ENCODE measurements at regions not wholly inside any gene's neighbourhood (a gene's known extent, or its start where the extent isn't known, plus 50 kb on each side); places are given as distances from the start of the nearest gene placed in this dataset.
"Not testable (repeated sequence)": the region's sequence is repeated elsewhere in the genome, so short reads cannot be mapped to it uniquely, and the experiment has no call there.

DNA sequence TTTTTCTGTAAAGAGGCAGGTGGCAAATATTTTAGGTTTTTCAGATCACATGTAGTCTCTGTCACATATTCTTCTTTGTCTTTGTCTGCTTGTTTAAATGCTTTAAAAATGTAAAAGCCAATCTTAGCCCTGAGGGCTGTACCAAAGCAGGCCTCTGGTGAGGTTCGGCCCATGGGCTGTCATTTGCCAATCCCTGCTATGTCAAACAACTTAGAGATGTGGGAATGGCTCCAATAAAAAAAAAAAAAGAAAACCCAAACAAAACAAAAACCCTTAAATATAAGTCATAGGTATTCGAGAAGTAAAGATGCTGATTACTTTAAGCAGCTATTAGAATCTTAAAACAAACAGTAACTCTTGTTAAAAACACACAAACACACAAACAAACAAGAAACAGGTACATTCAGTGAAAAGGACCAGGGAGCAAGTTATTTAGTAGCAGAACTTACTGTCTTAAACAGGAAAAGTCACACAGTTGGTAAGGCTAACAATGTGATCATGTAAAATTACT, 61.4 kb upstream of the NAMPT start:
- ChIA-PET POLR2A (interaction anchor here (0.6 to 7.7 kb wide), 19 partner anchors 12 to 523 kb away, joined by 3 to 111 read pairs (median 5); partner anchors contain the start of gene NAMPT), CTCF (interaction anchor here (0.7 to 1.8 kb wide), 8 partner anchors 18 to 118 kb away, joined by 3 to 10 read pairs (median 4); partner anchors contain the start of gene NAMPT)
- Mint-ChIP-seq H3K4me1 (ENCODE audit: low read depth) (peaks cover 54% of the 10 kb centered on the region), H3K27me3 (peaks cover 3% of the 10 kb centered on the region), H3K9me3 (peaks cover 52% of the 10 kb centered on the region), H3K36me3 (ENCODE audit: low read depth) (peaks cover 70% of the 10 kb centered on the region), H3K4me3 (peak overlapping the region; percentile 67), H3K27ac (peak overlapping the region; percentile 100)
- ATAC-seq (peak; percentile 8), DNase-seq (peak; percentile 33)
- intact Hi-C loops (cut with micrococcal nuclease) = loop anchor here (1.0 to 5.0 kb wide), 4 partner anchors 60 to 539 kb away; no protein-coding TSS in a partner anchor
- TF ChIP-seq, protein P1, sequence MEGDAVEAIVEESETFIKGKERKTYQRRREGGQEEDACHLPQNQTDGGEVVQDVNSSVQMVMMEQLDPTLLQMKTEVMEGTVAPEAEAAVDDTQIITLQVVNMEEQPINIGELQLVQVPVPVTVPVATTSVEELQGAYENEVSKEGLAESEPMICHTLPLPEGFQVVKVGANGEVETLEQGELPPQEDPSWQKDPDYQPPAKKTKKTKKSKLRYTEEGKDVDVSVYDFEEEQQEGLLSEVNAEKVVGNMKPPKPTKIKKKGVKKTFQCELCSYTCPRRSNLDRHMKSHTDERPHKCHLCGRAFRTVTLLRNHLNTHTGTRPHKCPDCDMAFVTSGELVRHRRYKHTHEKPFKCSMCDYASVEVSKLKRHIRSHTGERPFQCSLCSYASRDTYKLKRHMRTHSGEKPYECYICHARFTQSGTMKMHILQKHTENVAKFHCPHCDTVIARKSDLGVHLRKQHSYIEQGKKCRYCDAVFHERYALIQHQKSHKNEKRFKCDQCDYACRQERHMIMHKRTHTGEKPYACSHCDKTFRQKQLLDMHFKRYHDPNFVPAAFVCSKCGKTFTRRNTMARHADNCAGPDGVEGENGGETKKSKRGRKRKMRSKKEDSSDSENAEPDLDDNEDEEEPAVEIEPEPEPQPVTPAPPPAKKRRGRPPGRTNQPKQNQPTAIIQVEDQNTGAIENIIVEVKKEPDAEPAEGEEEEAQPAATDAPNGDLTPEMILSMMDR (IDR thresholded peaks at IDR 0.05) = no peak

DNA sequence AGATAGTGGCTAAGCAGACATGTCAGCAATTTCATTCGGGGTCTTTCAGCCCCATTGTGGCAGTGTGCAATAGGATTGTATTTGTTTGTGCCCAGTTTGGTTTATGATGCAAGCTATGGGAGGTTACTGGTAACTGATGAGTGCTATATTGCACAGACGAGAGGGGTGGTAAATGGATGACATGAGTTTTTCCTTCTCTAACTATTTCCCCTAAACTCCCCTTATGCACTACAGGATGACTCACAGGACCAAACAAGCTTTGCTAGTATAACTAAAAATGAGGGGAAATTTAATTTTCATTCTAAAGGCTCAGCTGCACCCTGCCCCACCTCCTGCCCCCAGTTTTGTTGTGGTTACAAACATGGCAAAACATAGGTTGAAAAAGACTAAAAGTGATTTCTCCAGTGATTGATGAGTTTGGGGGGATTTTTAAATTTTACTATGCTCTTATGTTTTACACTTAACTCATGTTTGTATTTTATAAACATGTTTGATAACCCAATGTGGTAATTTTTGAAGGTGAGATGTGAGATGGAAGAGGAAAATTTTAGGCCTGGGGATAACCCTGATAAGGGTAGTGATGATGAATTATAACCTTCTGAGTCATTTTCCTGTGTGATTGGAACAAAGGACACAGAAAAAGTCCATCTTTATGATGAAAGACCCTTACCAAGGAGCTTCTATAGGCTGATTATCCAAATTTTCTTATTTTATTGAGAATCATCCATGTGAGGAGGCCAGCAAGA, 60.8 kb upstream of the NAMPT start:
- Mint-ChIP-seq H3K27ac (peak overlapping the region; percentile 100), H3K27me3 (no peaks in the 10 kb centered on the region), H3K9me3 (peaks cover 55% of the 10 kb centered on the region), H3K36me3 (ENCODE audit: low read depth) (peaks cover 72% of the 10 kb centered on the region), H3K4me3 (peak overlapping the region; percentile 67), H3K4me1 (ENCODE audit: low read depth) (peaks cover 54% of the 10 kb centered on the region)
- CTCF ChIA-PET = interaction anchor here (0.9 to 1.8 kb wide), 8 partner anchors 19 to 169 kb away, joined by 3 to 10 read pairs (median 4); partner anchors contain the start of gene NAMPT
- intact Hi-C loops (cut with micrococcal nuclease) = loop anchor here (1.0 to 5.0 kb wide), 5 partner anchors 59 to 538 kb away; no protein-coding TSS in a partner anchor
- POLR2A ChIA-PET = interaction anchor here (0.6 to 7.7 kb wide), 18 partner anchors 13 to 523 kb away, joined by 3 to 111 read pairs (median 5); partner anchors contain the start of gene NAMPT
- ATAC-seq (peak; percentile 78), DNase-seq (peak; percentile 82)
- TF ChIP-seq, protein P1 (IDR thresholded peaks at IDR 0.05) = no peak

DNA sequence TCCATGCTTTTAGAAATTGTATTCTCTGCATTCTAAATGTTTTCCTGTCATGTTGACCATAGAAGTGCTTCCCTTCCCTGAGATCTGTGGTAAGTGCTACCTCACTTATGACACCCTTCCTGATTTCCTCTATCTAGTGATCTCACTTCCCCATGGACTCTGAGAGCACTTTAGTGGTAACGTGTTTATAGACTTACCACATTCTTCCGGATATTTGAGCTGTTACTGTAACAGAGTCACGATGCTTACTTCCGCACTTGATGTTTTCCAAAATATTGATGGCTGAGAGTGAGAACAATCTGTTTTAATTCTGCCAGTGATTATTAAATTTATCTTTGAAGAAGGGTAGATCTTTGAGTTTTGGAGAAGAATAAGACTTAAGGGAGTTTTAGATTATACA, 60.1 kb upstream of the NAMPT start:
- peak overlapping the region; percentile 100 for H3K27ac Mint-ChIP-seq
- TF ChIP-seq, protein P1 (IDR thresholded peaks at IDR 0.05) = no peak
- ATAC-seq (no peak), DNase-seq (no peak)
- ChIA-PET CTCF (interaction anchor here (1.3 to 1.8 kb wide), 4 partner anchors 13 to 168 kb away, joined by 3 to 10 read pairs (median 4); partner anchors contain the start of gene NAMPT), POLR2A (interaction anchor here (0.9 to 7.7 kb wide), 6 partner anchors 15 to 80 kb away, joined by 3 to 111 read pairs (median 16); partner anchors contain the start of gene NAMPT)
- H3K27me3 Mint-ChIP-seq = no peaks in the 10 kb centered on the region
- H3K36me3 Mint-ChIP-seq (ENCODE audit: low read depth) = peaks cover 73% of the 10 kb centered on the region
- H3K9me3 Mint-ChIP-seq = peaks cover 58% of the 10 kb centered on the region
- peak overlapping the region; percentile 67 for H3K4me3 Mint-ChIP-seq
- peaks cover 61% of the 10 kb centered on the region for H3K4me1 Mint-ChIP-seq (ENCODE audit: low read depth)
- intact Hi-C loops (cut with micrococcal nuclease) = loop anchor here (1.0 to 5.0 kb wide), 3 partner anchors 60 to 538 kb away; no protein-coding TSS in a partner anchor

DNA sequence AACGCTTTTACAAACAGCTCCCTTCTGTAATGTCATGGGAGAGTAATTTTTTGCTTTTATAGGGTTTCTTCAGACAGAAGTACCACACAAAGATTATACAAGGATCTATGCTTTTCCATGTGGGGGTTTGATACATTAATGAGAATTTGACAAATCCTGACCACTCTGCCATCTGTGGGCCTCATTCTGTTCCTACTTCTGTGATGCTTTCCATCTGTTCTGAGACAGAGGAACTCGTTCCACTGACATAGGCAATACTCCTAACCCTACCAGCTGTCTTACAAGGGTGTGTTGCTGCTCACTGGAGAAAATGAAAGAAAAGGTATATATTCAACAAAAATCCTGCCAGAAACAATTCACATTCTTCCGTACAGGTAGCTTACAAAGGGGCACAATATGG, 59.4 kb upstream of the NAMPT start:
- H3K4me3 Mint-ChIP-seq = no peak overlapping the region
- H3K4me1 Mint-ChIP-seq (ENCODE audit: low read depth) = peaks cover 66% of the 10 kb centered on the region
- intact Hi-C loops (cut with micrococcal nuclease) = no loop called here
- peaks cover 71% of the 10 kb centered on the region for H3K36me3 Mint-ChIP-seq (ENCODE audit: low read depth)
- DNase-seq (no peak), ATAC-seq (no peak)
- H3K27me3 Mint-ChIP-seq = peaks cover under 1% of the 10 kb centered on the region
- ChIA-PET POLR2A (interaction anchor here (0.9 to 7.7 kb wide), 4 partner anchors 15 to 81 kb away, joined by 3 to 111 read pairs (median 22); partner anchors contain the start of gene NAMPT), CTCF (interaction anchor here (1.6 to 1.9 kb wide), 3 partner anchors 12 to 167 kb away, joined by 4 read pairs; no protein-coding TSS in a partner anchor)
- TF ChIP-seq, protein P1 (IDR thresholded peaks at IDR 0.05) = no peak
- H3K9me3 Mint-ChIP-seq = peaks cover 58% of the 10 kb centered on the region
- peak overlapping the region; percentile 100 for H3K27ac Mint-ChIP-seq

DNA sequence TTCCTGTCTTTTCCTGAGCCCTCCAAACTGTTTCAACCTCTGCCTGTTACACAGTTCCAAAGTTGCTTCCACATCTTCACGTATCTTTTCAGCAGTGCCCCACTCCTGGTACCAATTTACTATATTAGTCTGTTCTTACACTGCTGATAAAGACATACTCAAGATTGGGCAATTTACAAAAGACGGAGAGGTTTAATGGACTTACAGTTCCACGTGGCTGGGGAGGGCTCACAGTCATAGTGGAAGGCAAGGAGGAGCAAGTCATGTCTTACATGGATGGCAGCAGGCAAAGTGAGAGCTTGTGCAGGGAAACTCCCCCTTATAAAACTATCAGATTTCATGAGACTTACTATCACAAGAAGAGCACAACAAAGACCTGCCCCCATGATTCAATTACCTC, 57.3 kb upstream of the NAMPT start:
- ATAC-seq; CTCF ChIA-PET; intact Hi-C loops (cut with micrococcal nuclease); H3K27me3 Mint-ChIP-seq; H3K27ac Mint-ChIP-seq; H3K4me3 Mint-ChIP-seq: not testable (repeated sequence)
- Mint-ChIP-seq H3K4me1 (ENCODE audit: low read depth) (peaks cover 51% of the 10 kb centered on the region), H3K36me3 (ENCODE audit: low read depth) (peaks cover 59% of the 10 kb centered on the region), H3K9me3 (peaks cover 59% of the 10 kb centered on the region)
- POLR2A ChIA-PET = interaction anchor here (0.7 to 7.7 kb wide), 3 partner anchors 12 to 84 kb away, joined by 3 to 111 read pairs (median 3); partner anchors contain the start of gene NAMPT
- DNase-seq = peak; percentile 50

DNA sequence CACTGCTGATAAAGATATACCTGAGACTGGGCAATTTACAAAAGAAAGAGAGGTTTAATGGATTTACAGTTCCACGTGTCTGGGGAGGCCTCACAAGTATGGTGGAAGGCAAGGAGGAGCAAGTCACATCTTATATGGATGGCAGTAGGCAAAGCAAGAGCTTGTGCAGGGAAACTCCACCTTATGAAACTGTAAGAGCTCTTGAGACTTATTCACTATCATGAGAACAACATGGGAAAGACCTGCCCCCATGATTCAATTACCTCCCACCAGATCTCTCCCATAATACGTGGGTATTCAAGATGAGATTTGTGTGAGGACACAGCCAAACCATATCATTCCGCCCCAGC, 55.4 kb upstream of the NAMPT start:
- peaks cover 59% of the 10 kb centered on the region for H3K36me3 Mint-ChIP-seq (ENCODE audit: low read depth)
- H3K27me3 Mint-ChIP-seq; H3K4me3 Mint-ChIP-seq; ATAC-seq; intact Hi-C loops (cut with micrococcal nuclease); DNase-seq: not testable (repeated sequence)
- peak overlapping the region; percentile 28 for H3K27ac Mint-ChIP-seq
- H3K4me1 Mint-ChIP-seq (ENCODE audit: low read depth) = peaks cover 34% of the 10 kb centered on the region
- POLR2A ChIA-PET = interaction anchor here (2.4 kb wide), 1 partner anchor 56 kb away, joined by 14 read pairs; the partner anchor contains the start of gene NAMPT
- CTCF ChIA-PET = interaction anchor here (1.2 to 1.6 kb wide), 4 partner anchors 10 to 163 kb away, joined by 3 to 4 read pairs (median 3); no protein-coding TSS in a partner anchor
- peaks cover 61% of the 10 kb centered on the region for H3K9me3 Mint-ChIP-seq

All from activated CD8-positive, alpha-beta T cell treated with anti-CD3 and anti-CD28 coated beads for 36 hours (primary cell).